ENCODE measurements at regions not wholly inside any gene's neighbourhood (a gene's known extent, or its start where the extent isn't known, plus 50 kb on each side); places are given as distances from the start of the nearest gene placed in this dataset.

- intact Hi-C loops (cut with DNase I), result no loop called here
- 84 to 85% (median 84%) methylated on average over 12 of the region's 12 CpGs for WGBS, 3 donors
- Histone ChIP-seq H3K36me3 (no peaks in the 10 kb centered on the region), H3K4me3 (no peak overlapping the region), H3K9me3 (no peaks in the 10 kb centered on the region), H3K27me3 (no peaks in the 10 kb centered on the region), H3K4me1 (ENCODE audit: insufficient read depth) (no peaks in the 10 kb centered on the region), H3K27ac (no peak overlapping the region)
- TF ChIP-seq POLR2A (IDR thresholded peaks at IDR 0.05) (no peak), CTCF (IDR thresholded peaks at IDR 0.05) (no peak), EP300 (IDR thresholded peaks at IDR 0.05) (no peak)
- DNase-seq, result no peak
Observed at GRCh38 chr7:155956977-155957376, 144.7 kb upstream of the SHH start.

- DNase-seq, result no peak
- intact Hi-C loops (cut with DNase I), result no loop called here
- Histone ChIP-seq H3K4me1 (ENCODE audit: insufficient read depth) (no peaks in the 10 kb centered on the region), H3K9me3 (no peaks in the 10 kb centered on the region), H3K36me3 (no peaks in the 10 kb centered on the region), H3K27me3 (no peaks in the 10 kb centered on the region), H3K4me3 (no peak overlapping the region), H3K27ac (no peak overlapping the region)
- TF ChIP-seq POLR2A (IDR thresholded peaks at IDR 0.05), result no peak
- no peak for TF ChIP-seq CTCF (IDR thresholded peaks at IDR 0.05)
- no peak for TF ChIP-seq EP300 (IDR thresholded peaks at IDR 0.05)
- 85 to 91% (median 90%) methylated on average over 9 of the region's 9 CpGs for WGBS, 3 donors
Observed at GRCh38 chr7:155955367-155955635, 143.0 kb upstream of the SHH start.

DNA sequence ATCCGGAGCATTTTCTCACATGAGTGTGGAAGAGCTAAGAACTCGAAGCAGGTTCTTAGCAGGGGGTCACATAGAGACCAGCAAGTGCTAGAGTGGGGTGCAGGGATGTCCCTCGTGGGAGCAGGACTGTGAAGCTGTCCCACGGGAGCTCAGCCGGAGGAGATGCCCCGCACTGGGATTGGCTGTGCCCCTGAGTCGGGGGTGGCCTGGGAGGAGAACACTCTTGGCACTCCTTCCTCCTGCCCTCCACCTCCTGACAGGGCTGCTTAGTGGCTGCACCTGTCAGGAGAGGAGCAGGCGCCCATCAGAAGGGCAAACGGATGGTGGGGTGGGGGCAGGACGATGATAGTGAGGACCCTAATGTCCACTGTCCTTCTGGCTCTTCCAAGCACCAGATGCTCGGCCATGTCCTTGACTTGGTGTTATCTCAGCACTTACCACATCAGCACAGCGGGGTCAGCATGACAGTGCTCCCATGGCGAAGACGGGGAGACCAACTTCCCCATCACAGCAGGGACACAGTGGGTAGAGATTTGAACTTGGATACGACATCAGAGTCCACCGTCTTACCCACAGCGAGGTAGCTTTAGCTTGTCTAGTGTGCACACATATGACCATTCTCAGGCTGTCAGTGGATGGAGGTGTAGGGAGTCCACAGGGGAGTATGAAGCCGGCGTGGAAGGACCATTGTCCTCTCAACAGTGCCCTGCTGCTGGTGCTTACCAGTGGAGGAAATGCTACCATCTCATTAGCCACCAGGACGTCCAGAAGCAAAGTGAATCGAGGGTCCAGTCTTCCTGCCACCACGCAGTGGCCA, 142.5 kb upstream of the SHH start:
- Histone ChIP-seq H3K36me3 (no peaks in the 10 kb centered on the region), H3K9me3 (no peaks in the 10 kb centered on the region), H3K4me1 (ENCODE audit: insufficient read depth) (no peaks in the 10 kb centered on the region), H3K27me3 (no peaks in the 10 kb centered on the region), H3K4me3 (no peak overlapping the region), H3K27ac (no peak overlapping the region)
- 73 to 85% (median 77%) methylated on average over 22 of the region's 22 CpGs for WGBS, 3 donors
- intact Hi-C loops (cut with DNase I), result no loop called here
- no peak for DNase-seq
- no peak for TF ChIP-seq CTCF (IDR thresholded peaks at IDR 0.05)
- TF ChIP-seq POLR2A (IDR thresholded peaks at IDR 0.05), result no peak
- no peak for TF ChIP-seq EP300 (IDR thresholded peaks at IDR 0.05)

GRCh38 chr7:155953781-155954549, 141.7 kb upstream of the SHH start:
- intact Hi-C loops (cut with DNase I), result no loop called here
- no peak overlapping the region for H3K27ac ChIP-seq

More at GRCh38 chr7:155953781-155954549, 141.7 kb upstream of the SHH start:
- H3K27me3 ChIP-seq, result no peaks in the 10 kb centered on the region
- no peaks in the 10 kb centered on the region for H3K9me3 ChIP-seq
- H3K36me3 ChIP-seq, result no peaks in the 10 kb centered on the region
- 77 to 80% (median 77%) methylated on average over 18 to 19 of the region's 19 CpGs for WGBS, 3 donors
- TF ChIP-seq CTCF (IDR thresholded peaks at IDR 0.05) (no peak), POLR2A (IDR thresholded peaks at IDR 0.05) (no peak), EP300 (IDR thresholded peaks at IDR 0.05) (no peak)
- H3K4me3 ChIP-seq, result no peak overlapping the region
- no peaks in the 10 kb centered on the region for H3K4me1 ChIP-seq (ENCODE audit: insufficient read depth)
- DNase-seq, result no peak

All from ovary (tissue), 7 donors.